ENCODE measurements at regions not wholly inside any gene's neighbourhood (a gene's known extent, or its start where the extent isn't known, plus 50 kb on each side); places are given as distances from the start of the nearest gene placed in this dataset.

- ATAC-seq, result no peak
- no peaks in the 10 kb centered on the region for H3K79me2 ChIP-seq (ENCODE audit: insufficient read depth, low read length)
- no peak overlapping the region for H3K4me3 ChIP-seq (replicated peaks in 1 of 2; ENCODE audit: low read depth in 1 of 2, low read length in 2 of 2)
- POLR2A ChIA-PET, result no interaction called here
- RAD21 ChIA-PET (ENCODE audit: low non-redundant PET in 1 of 2, low total read pairs in 2 of 2, uncharacterized antibody in 2 of 2, unreplicated experiment in 2 of 2), result no interaction called here
- TF ChIP-seq ZFX (IDR thresholded peaks at IDR 0.05), result no peak
- no peak for TF ChIP-seq CTCF (IDR thresholded peaks at IDR 0.05 in 2 of 3, conservative IDR thresholded peaks at IDR 0.05 in 1 of 3; ENCODE audit: borderline replicate concordance in 1 of 3, insufficient read depth in 1 of 3, low read depth in 2 of 3, low read length in 2 of 3)
- no peak for TF ChIP-seq MAX (IDR thresholded peaks at IDR 0.05)
- no peak for TF ChIP-seq ATF3 (IDR thresholded peaks at IDR 0.05)
- no peak for TF ChIP-seq ZNF274 (IDR thresholded peaks at IDR 0.05; ENCODE audit: low read depth, low read length)
- no peak for TF ChIP-seq ELF1 (IDR thresholded peaks at IDR 0.05; ENCODE audit: borderline replicate concordance, low read depth)
- TF ChIP-seq EZH2phosphoT487 (IDR thresholded peaks at IDR 0.05; ENCODE audit: borderline replicate concordance), result no peak
- no peak for TF ChIP-seq JUND (IDR thresholded peaks at IDR 0.05)
- no peak for TF ChIP-seq CEBPB (IDR thresholded peaks at IDR 0.05; ENCODE audit: low read depth)
- TF ChIP-seq POLR2A (IDR thresholded peaks at IDR 0.05; ENCODE audit: borderline replicate concordance, extremely low read depth, insufficient read depth, insufficient read length), result no peak
- TF ChIP-seq POLR2AphosphoS5 (IDR thresholded peaks at IDR 0.05; ENCODE audit: low read depth, low read length), result no peak
- no peak for TF ChIP-seq TCF7L2 (IDR thresholded peaks at IDR 0.05; ENCODE audit: borderline replicate concordance, extremely low read depth, insufficient read depth, insufficient read length)
- no peak for TF ChIP-seq RAD21 (IDR thresholded peaks at IDR 0.05; ENCODE audit: low read depth)
- TF ChIP-seq REST (IDR thresholded peaks at IDR 0.05; ENCODE audit: low read depth), result no peak
- no peak for TF ChIP-seq CBX3 (IDR thresholded peaks at IDR 0.05; ENCODE audit: low read depth)
- TF ChIP-seq EZH2 (IDR thresholded peaks at IDR 0.05), result no peak
- no peak for TF ChIP-seq SP1 (IDR thresholded peaks at IDR 0.05; ENCODE audit: low read depth)
- TF ChIP-seq FOSL1 (IDR thresholded peaks at IDR 0.05; ENCODE audit: low read depth), result no peak
- no peak for TF ChIP-seq ZBTB33 (IDR thresholded peaks at IDR 0.05; ENCODE audit: extremely low read depth, insufficient replicate concordance, low read length)
- H3K27ac ChIP-seq (ENCODE audit: low read depth, low read length), result no peak overlapping the region
- no peak for DNase-seq (ENCODE audit: low read depth, low spot score)
- no peaks in the 10 kb centered on the region for H3K9me2 ChIP-seq (ENCODE audit: insufficient read depth)
- H3K27me3 ChIP-seq (ENCODE audit: insufficient read depth, low read length), result no peaks in the 10 kb centered on the region
- H3K9me3 ChIP-seq (ENCODE audit: control insufficient read depth in 1 of 2, insufficient read depth in 1 of 2, low read depth in 1 of 2, low read length in 2 of 2), result no peaks in the 10 kb centered on the region
- CTCF ChIA-PET, result no interaction called here
- intact Hi-C loops (cut with micrococcal nuclease), result no loop called here
- no peaks in the 10 kb centered on the region for H3K4me1 ChIP-seq (ENCODE audit: control insufficient read depth in 1 of 2, insufficient read depth in 2 of 2, low read length in 2 of 2)
- BruUV-seq (replicated peaks), result no TSS peak
- H3K4me2 ChIP-seq (ENCODE audit: low read length), result no peak overlapping the region
- no peak overlapping the region for H2AFZ ChIP-seq (ENCODE audit: low read depth, low read length, poor library complexity, severe bottlenecking)
- no peaks in the 10 kb centered on the region for H3K36me3 ChIP-seq (ENCODE audit: control insufficient read depth in 1 of 2, insufficient read depth in 2 of 2, low read length in 2 of 2)
- no peak overlapping the region for H3K9ac ChIP-seq (ENCODE audit: low read length)
- no peaks in the 10 kb centered on the region for H4K20me1 ChIP-seq (ENCODE audit: insufficient read depth)
Measured at GRCh38 chr5:84480873-84481637, 96.4 kb upstream of the EDIL3 start.

All from HCT116 (cell line).